HL-60 (cell line): ENCODE measurements at regions not wholly inside any gene's neighbourhood (a gene's known extent, or its start where the extent isn't known, plus 50 kb on each side); places are given as distances from the start of the nearest gene placed in this dataset.

Experiments used
- DNase-seq, 2 experiments: peaks; one replicate each; pipeline ENCODE4 v3.0.0-alpha.2; 2010 to 2020; ENCODE audit warnings: low read depth in 1 of 2, low spot score in 1 of 2
- H3K27ac ChIP-seq: fragments of 250-450 bp; sonication (Bioruptor Pico); replicated peaks from 2 replicates; pipeline ENCODE4 v1.5.1; 2020; ENCODE audit warnings: mild to moderate bottlenecking, moderate library complexity
- H3K27me3 ChIP-seq: fragments of 250-450 bp; sonication (Bioruptor Pico); 2 replicates; pipeline ENCODE4 v1.5.1; 2021; ENCODE audit warnings: mild to moderate bottlenecking, moderate library complexity; ENCODE audit not compliant: insufficient read depth, poor library complexity, severe bottlenecking
- H3K4me3 ChIP-seq: replicated peaks from 2 replicates; pipeline ENCODE4 v1.5.1; 2011; ENCODE audit warnings: mild to moderate bottlenecking, control low read depth, low read length; ENCODE audit not compliant: insufficient read depth
- GABPA ChIP-seq: IDR thresholded peaks from 2 replicates; pipeline ENCODE4 v1.6.1; 2012; ENCODE audit warnings: low read depth
- POLR2AphosphoS5 ChIP-seq: IDR thresholded peaks from 2 replicates; pipeline ENCODE4 v1.6.1; 2012; ENCODE audit warnings: low read depth
- REST ChIP-seq: IDR thresholded peaks from 2 replicates; pipeline ENCODE4 v1.6.1; 2012; ENCODE audit warnings: low read depth; ENCODE audit not compliant: insufficient replicate concordance
- SPI1 ChIP-seq: IDR thresholded peaks from 2 replicates; pipeline ENCODE4 v1.6.1; 2012; ENCODE audit warnings: low read depth, mild to moderate bottlenecking, borderline replicate concordance
- TF ChIP-seq, protein P1 (sequence below): IDR thresholded peaks from one replicate; pipeline ENCODE4 v1.5.1; 2011; ENCODE audit warnings: low read length, control low read depth, inconsistent platforms; ENCODE audit not compliant: insufficient read depth

GRCh38 chr5:74040811-74041491 lies 415.0 kb downstream of the ARHGEF28 start:
- Histone ChIP-seq H3K27ac (no peak overlapping the region), H3K27me3 (no peaks in the 10 kb centered on the region), H3K4me3 (no peak overlapping the region)
- TF ChIP-seq SPI1 (no peak), REST (no peak)
- DNase-seq, result no peak

DNA sequence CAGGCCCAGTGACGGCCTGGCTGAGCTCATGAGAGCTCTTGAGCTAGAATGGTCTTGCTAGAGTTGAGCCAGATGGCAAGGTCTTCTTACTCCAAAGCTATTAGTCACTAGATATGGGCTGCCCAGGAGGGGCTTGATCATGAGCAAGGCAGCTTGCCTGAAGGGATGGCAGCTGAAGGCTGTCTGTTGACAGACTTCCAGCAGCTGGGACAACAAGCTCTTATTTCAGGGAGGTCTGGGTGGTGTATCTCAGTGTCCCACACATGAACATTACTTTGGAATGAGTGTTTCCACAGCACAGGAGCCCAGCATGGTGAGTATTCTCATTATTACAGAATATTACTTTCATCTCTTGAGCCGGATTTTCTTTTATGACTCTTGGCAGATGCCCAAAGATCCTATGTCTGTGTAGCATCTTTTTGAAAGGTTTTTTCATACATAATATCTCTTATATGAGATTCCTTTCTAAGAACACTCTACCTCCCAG lies 414.1 kb downstream of the ARHGEF28 start:
- DNase-seq, result no peak
- H3K4me3 ChIP-seq, result no peak overlapping the region
- TF ChIP-seq POLR2AphosphoS5 (no peak), REST (no peak), GABPA (no peak), SPI1 (no peak)
- TF ChIP-seq, protein P1, sequence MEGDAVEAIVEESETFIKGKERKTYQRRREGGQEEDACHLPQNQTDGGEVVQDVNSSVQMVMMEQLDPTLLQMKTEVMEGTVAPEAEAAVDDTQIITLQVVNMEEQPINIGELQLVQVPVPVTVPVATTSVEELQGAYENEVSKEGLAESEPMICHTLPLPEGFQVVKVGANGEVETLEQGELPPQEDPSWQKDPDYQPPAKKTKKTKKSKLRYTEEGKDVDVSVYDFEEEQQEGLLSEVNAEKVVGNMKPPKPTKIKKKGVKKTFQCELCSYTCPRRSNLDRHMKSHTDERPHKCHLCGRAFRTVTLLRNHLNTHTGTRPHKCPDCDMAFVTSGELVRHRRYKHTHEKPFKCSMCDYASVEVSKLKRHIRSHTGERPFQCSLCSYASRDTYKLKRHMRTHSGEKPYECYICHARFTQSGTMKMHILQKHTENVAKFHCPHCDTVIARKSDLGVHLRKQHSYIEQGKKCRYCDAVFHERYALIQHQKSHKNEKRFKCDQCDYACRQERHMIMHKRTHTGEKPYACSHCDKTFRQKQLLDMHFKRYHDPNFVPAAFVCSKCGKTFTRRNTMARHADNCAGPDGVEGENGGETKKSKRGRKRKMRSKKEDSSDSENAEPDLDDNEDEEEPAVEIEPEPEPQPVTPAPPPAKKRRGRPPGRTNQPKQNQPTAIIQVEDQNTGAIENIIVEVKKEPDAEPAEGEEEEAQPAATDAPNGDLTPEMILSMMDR, result no peak
- H3K27ac ChIP-seq, result no peak overlapping the region
- no peaks in the 10 kb centered on the region for H3K27me3 ChIP-seq

- no peaks in the 10 kb centered on the region for H3K27me3 ChIP-seq
- no peak overlapping the region for H3K27ac ChIP-seq
- TF ChIP-seq POLR2AphosphoS5 (no peak), GABPA (no peak), SPI1 (no peak), REST (no peak)
- TF ChIP-seq, protein P1, result no peak
- H3K4me3 ChIP-seq, result no peak overlapping the region
- DNase-seq, result no peak
Measured at GRCh38 chr5:74037321-74037720, 411.3 kb downstream of the ARHGEF28 start.
